ENCODE measurements at regions not wholly inside any gene's neighbourhood (a gene's known extent, or its start where the extent isn't known, plus 50 kb on each side); places are given as distances from the start of the nearest gene placed in this dataset.
"Not testable (repeated sequence)": the region's sequence is repeated elsewhere in the genome, so short reads cannot be mapped to it uniquely, and the experiment has no call there.

DNA sequence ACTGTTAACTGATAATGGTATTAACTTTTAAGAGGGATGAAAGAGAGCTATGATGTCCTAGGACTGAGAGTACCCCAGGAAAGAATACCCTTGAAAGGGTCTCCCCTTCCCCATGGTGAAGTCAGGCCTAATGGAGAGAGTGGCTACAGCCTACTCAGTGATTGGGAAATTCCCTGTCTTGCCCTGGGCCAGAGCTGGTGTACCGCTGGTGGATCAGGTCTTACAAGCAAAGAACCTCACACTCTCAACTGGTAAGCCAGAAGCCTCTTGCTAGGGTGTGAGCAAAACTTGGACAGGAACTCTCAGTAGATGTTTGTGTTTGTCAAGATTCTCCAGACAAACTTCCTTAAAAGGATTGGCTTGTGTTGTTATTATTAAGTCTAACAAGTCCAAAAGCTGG lies 600.9 kb downstream of the TRIML1 start:
- H3K4ac ChIP-seq (ENCODE audit: low read depth in 1 of 2, low read length in 2 of 2); H3K14ac ChIP-seq (ENCODE audit: low read length in 2 of 2); DNase-seq; H3K27me3 ChIP-seq (ENCODE audit: control insufficient read depth in 1 of 2, insufficient read depth in 1 of 2, low read length in 2 of 2); H3K23ac ChIP-seq (ENCODE audit: low read length in 2 of 2); H3K36me3 ChIP-seq (ENCODE audit: control insufficient read depth in 1 of 2, insufficient read depth in 2 of 2, low read depth in 1 of 2, low read length in 2 of 2); H3K79me1 ChIP-seq (replicated peaks; ENCODE audit: low read length, poor library complexity, severe bottlenecking); H3K27ac ChIP-seq (ENCODE audit: low read length, poor library complexity, severe bottlenecking); H4K91ac ChIP-seq (ENCODE audit: low read length); H2BK15ac ChIP-seq (ENCODE audit: low read depth, poor library complexity, severe bottlenecking); H3K9ac ChIP-seq (ENCODE audit: low read length); H3K9me3 ChIP-seq (ENCODE audit: control insufficient read depth, low read length); H2AK5ac ChIP-seq (ENCODE audit: low read length, severe bottlenecking); H3K4me3 ChIP-seq (ENCODE audit: insufficient read depth in 1 of 2, low read depth in 1 of 2, low read length in 2 of 2); H2BK5ac ChIP-seq (ENCODE audit: low read depth, low read length, poor library complexity, severe bottlenecking); H2BK120ac ChIP-seq (ENCODE audit: low read depth, low read length); H3K18ac ChIP-seq (ENCODE audit: low read depth in 1 of 2, low read length in 2 of 2); H3K4me2 ChIP-seq (ENCODE audit: low read length, poor library complexity, severe bottlenecking); H4K8ac ChIP-seq (ENCODE audit: low read length); H3K4me1 ChIP-seq (ENCODE audit: control insufficient read depth, insufficient read depth, low read depth, low read length); H2BK12ac ChIP-seq (ENCODE audit: low read length in 2 of 2); H2AFZ ChIP-seq (ENCODE audit: low read depth, low read length): not testable (repeated sequence)
- WGBS, result no CpG with 5 or more reads among the region's 1 CpG

DNA sequence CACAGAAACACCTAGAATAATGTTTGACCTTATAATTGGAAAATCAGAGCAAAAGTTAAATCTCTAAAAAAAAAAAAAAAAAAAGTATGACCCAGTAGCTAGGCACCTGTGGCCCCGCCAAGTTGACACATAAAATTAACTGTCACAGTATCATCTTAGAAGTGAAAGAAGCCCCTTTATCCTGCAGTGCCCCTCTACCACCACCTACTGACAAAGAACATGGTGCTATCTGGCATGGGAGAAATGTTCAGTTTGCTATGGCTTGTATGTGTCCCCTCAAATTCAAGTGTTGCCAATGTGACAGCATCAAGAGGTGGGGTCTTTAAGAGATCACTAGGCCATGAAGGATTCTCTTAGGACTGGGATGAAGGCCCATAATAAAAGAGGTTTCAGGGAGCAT lies 601.5 kb downstream of the TRIML1 start:
- not testable (repeated sequence) for H3K27ac ChIP-seq (ENCODE audit: low read length, poor library complexity, severe bottlenecking); H3K4me1 ChIP-seq (ENCODE audit: control insufficient read depth, insufficient read depth, low read depth, low read length); H4K8ac ChIP-seq (ENCODE audit: low read length); H3K79me1 ChIP-seq (replicated peaks; ENCODE audit: low read length, poor library complexity, severe bottlenecking); H2BK5ac ChIP-seq (ENCODE audit: low read depth, low read length, poor library complexity, severe bottlenecking); H3K14ac ChIP-seq (ENCODE audit: low read length in 2 of 2); H3K18ac ChIP-seq (ENCODE audit: low read depth in 1 of 2, low read length in 2 of 2); H3K4me3 ChIP-seq (ENCODE audit: insufficient read depth in 1 of 2, low read depth in 1 of 2, low read length in 2 of 2); H2BK15ac ChIP-seq (ENCODE audit: low read depth, poor library complexity, severe bottlenecking); H3K9me3 ChIP-seq (ENCODE audit: control insufficient read depth, low read length); H2BK12ac ChIP-seq (ENCODE audit: low read length in 2 of 2); H3K23ac ChIP-seq (ENCODE audit: low read length in 2 of 2); H2BK120ac ChIP-seq (ENCODE audit: low read depth, low read length); H3K4me2 ChIP-seq (ENCODE audit: low read length, poor library complexity, severe bottlenecking); H3K27me3 ChIP-seq (ENCODE audit: control insufficient read depth in 1 of 2, insufficient read depth in 1 of 2, low read length in 2 of 2); H3K4ac ChIP-seq (ENCODE audit: low read depth in 1 of 2, low read length in 2 of 2); H3K9ac ChIP-seq (ENCODE audit: low read length); H2AFZ ChIP-seq (ENCODE audit: low read depth, low read length); H4K91ac ChIP-seq (ENCODE audit: low read length); H2AK5ac ChIP-seq (ENCODE audit: low read length, severe bottlenecking); H3K36me3 ChIP-seq (ENCODE audit: control insufficient read depth in 1 of 2, insufficient read depth in 2 of 2, low read depth in 1 of 2, low read length in 2 of 2); DNase-seq
- no CpG with 5 or more reads among the region's 1 CpG for WGBS

GRCh38 chr4:188754372-188755002 lies 615.2 kb downstream of the TRIML1 start:
- no peak overlapping the region for H2AK5ac ChIP-seq (ENCODE audit: low read length, severe bottlenecking)
- no peak overlapping the region for H2BK120ac ChIP-seq (ENCODE audit: low read depth, low read length)
- peaks cover 11% of the 10 kb centered on the region for H3K9me3 ChIP-seq (ENCODE audit: control insufficient read depth, low read length)
- no peak for DNase-seq
- H2BK12ac ChIP-seq (ENCODE audit: low read length in 2 of 2), result no peak overlapping the region
- no peak overlapping the region for H4K91ac ChIP-seq (ENCODE audit: low read length)
- H4K8ac ChIP-seq (ENCODE audit: low read length), result no peak overlapping the region
- no peak overlapping the region for H2AFZ ChIP-seq (ENCODE audit: low read depth, low read length)
- H3K18ac ChIP-seq (ENCODE audit: low read depth in 1 of 2, low read length in 2 of 2), result no peak overlapping the region
- H3K23ac ChIP-seq (ENCODE audit: low read length in 2 of 2), result no peak overlapping the region
- no peaks in the 10 kb centered on the region for H3K4me1 ChIP-seq (ENCODE audit: control insufficient read depth, insufficient read depth, low read depth, low read length)
- no peaks in the 10 kb centered on the region for H3K36me3 ChIP-seq (ENCODE audit: control insufficient read depth in 1 of 2, insufficient read depth in 2 of 2, low read depth in 1 of 2, low read length in 2 of 2)
- no peak overlapping the region for H3K27ac ChIP-seq (ENCODE audit: low read length, poor library complexity, severe bottlenecking)
- H3K4me2 ChIP-seq (ENCODE audit: low read length, poor library complexity, severe bottlenecking), result no peak overlapping the region
- no peak overlapping the region for H2BK15ac ChIP-seq (ENCODE audit: low read depth, poor library complexity, severe bottlenecking)
- no peak overlapping the region for H3K14ac ChIP-seq (ENCODE audit: low read length in 2 of 2)
- H3K4me3 ChIP-seq (ENCODE audit: insufficient read depth in 1 of 2, low read depth in 1 of 2, low read length in 2 of 2), result no peak overlapping the region
- H3K27me3 ChIP-seq (ENCODE audit: control insufficient read depth in 1 of 2, insufficient read depth in 1 of 2, low read length in 2 of 2), result no peaks in the 10 kb centered on the region
- 90% methylated on average over 22 of the region's 22 CpGs for WGBS
- H2BK5ac ChIP-seq (ENCODE audit: low read depth, low read length, poor library complexity, severe bottlenecking), result no peak overlapping the region
- no peak overlapping the region for H3K9ac ChIP-seq (ENCODE audit: low read length)
- H3K4ac ChIP-seq (ENCODE audit: low read depth in 1 of 2, low read length in 2 of 2), result no peak overlapping the region
- no peaks in the 10 kb centered on the region for H3K79me1 ChIP-seq (replicated peaks; ENCODE audit: low read length, poor library complexity, severe bottlenecking)

DNA sequence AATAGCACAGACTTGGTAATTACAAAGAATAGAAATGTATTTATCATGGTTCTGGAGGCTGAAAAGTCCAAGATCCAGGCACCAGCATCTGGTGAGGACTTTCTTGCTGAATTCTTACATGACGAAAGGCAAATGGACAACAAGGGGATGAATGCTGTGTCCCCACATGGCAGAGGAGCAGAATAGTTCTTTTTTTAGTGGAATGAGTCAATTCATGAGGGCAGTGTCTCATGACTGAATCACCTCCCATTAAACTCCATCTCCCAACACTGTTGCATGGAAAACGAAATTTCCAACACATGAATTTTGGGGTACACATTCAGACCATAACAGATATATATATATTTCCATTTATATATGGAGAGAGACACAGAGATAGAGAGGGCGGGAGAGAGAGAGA lies 628.3 kb downstream of the TRIML1 start:
- H3K9me3 ChIP-seq (ENCODE audit: control insufficient read depth, low read length), result peaks cover 11% of the 10 kb centered on the region
- H3K36me3 ChIP-seq (ENCODE audit: control insufficient read depth in 1 of 2, insufficient read depth in 2 of 2, low read depth in 1 of 2, low read length in 2 of 2), result no peaks in the 10 kb centered on the region
- no peaks in the 10 kb centered on the region for H3K79me1 ChIP-seq (replicated peaks; ENCODE audit: low read length, poor library complexity, severe bottlenecking)
- H3K4ac ChIP-seq (ENCODE audit: low read depth in 1 of 2, low read length in 2 of 2), result no peak overlapping the region
- no peaks in the 10 kb centered on the region for H3K27me3 ChIP-seq (ENCODE audit: control insufficient read depth in 1 of 2, insufficient read depth in 1 of 2, low read length in 2 of 2)
- DNase-seq, result no peak
- H2BK15ac ChIP-seq (ENCODE audit: low read depth, poor library complexity, severe bottlenecking), result no peak overlapping the region
- no peak overlapping the region for H2AK5ac ChIP-seq (ENCODE audit: low read length, severe bottlenecking)
- no peaks in the 10 kb centered on the region for H3K4me1 ChIP-seq (ENCODE audit: control insufficient read depth, insufficient read depth, low read depth, low read length)
- H2BK5ac ChIP-seq (ENCODE audit: low read depth, low read length, poor library complexity, severe bottlenecking), result no peak overlapping the region
- H3K14ac ChIP-seq (ENCODE audit: low read length in 2 of 2), result no peak overlapping the region
- H3K23ac ChIP-seq (ENCODE audit: low read length in 2 of 2), result no peak overlapping the region
- no peak overlapping the region for H4K8ac ChIP-seq (ENCODE audit: low read length)
- H4K91ac ChIP-seq (ENCODE audit: low read length), result no peak overlapping the region
- no peak overlapping the region for H3K18ac ChIP-seq (ENCODE audit: low read depth in 1 of 2, low read length in 2 of 2)
- H3K4me2 ChIP-seq (ENCODE audit: low read length, poor library complexity, severe bottlenecking), result no peak overlapping the region
- no peak overlapping the region for H3K27ac ChIP-seq (ENCODE audit: low read length, poor library complexity, severe bottlenecking)
- no peak overlapping the region for H2BK120ac ChIP-seq (ENCODE audit: low read depth, low read length)
- no peak overlapping the region for H3K4me3 ChIP-seq (ENCODE audit: insufficient read depth in 1 of 2, low read depth in 1 of 2, low read length in 2 of 2)
- no peak overlapping the region for H3K9ac ChIP-seq (ENCODE audit: low read length)
- no peak overlapping the region for H2BK12ac ChIP-seq (ENCODE audit: low read length in 2 of 2)
- H2AFZ ChIP-seq (ENCODE audit: low read depth, low read length), result no peak overlapping the region
- 81% methylated on average over 2 of the region's 3 CpGs for WGBS
